GM06990 (cell line): ENCODE measurements at regions not wholly inside any gene's neighbourhood (a gene's known extent, or its start where the extent isn't known, plus 50 kb on each side); places are given as distances from the start of the nearest gene placed in this dataset.

Experiments used
- DNase-seq: peaks from one replicate; pipeline ENCODE4 v3.0.0-alpha.2; 2011; ENCODE audit not compliant: insufficient read length; ENCODE audit errors: extremely low read depth
- H3K27me3 ChIP-seq: replicated peaks from 2 replicates; pipeline ENCODE4 v1.6.0; 2011; ENCODE audit warnings: low read length; ENCODE audit not compliant: control insufficient read depth, insufficient read depth
- H3K36me3 ChIP-seq: 2 replicates; pipeline ENCODE4 v1.5.1; 2011; ENCODE audit warnings: low read length; ENCODE audit not compliant: control insufficient read depth, insufficient read depth
- H3K4me3 ChIP-seq: replicated peaks from 2 replicates; pipeline ENCODE4 v1.5.1; 2011; ENCODE audit warnings: low read depth, mild to moderate bottlenecking, control low read depth, low read length
- TF ChIP-seq, protein P1 (sequence below): IDR thresholded peaks from 2 replicates; pipeline ENCODE4 v1.5.1; 2011; ENCODE audit warnings: low read length, control low read depth, mild to moderate bottlenecking, inconsistent platforms; ENCODE audit not compliant: insufficient read depth, poor library complexity, severe bottlenecking

DNA sequence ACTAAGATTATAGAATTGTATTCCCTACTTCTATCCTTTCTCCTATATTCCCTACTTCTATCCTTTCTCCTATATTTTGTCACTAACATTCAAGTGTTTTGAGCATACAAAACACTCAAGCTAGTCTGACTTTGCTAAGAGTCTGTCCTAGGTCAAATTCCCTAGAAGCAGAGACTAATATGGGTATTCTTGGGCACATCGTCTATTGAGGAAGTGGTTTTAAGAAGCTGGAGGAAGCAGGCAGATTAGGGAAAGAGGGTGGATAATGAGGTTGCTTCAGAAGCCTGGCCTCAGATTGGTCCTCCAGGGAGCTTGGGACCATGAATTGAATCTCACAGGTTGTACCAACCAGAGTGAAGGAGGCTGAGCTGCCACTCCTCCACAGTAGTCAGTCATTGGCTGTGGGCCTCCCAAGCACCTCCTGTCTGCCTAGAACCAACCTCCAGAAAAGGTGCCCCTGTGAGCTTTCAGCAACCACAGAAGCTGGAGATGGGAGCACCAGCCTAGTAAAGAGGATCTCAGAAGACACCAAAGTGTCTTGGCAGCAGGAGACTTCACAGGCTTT is 295.9 kb upstream of the PHF14 start:
- Histone ChIP-seq H3K27me3 (no peaks in the 10 kb centered on the region), H3K36me3 (no peaks in the 10 kb centered on the region), H3K4me3 (no peak overlapping the region)
- TF ChIP-seq, protein P1, sequence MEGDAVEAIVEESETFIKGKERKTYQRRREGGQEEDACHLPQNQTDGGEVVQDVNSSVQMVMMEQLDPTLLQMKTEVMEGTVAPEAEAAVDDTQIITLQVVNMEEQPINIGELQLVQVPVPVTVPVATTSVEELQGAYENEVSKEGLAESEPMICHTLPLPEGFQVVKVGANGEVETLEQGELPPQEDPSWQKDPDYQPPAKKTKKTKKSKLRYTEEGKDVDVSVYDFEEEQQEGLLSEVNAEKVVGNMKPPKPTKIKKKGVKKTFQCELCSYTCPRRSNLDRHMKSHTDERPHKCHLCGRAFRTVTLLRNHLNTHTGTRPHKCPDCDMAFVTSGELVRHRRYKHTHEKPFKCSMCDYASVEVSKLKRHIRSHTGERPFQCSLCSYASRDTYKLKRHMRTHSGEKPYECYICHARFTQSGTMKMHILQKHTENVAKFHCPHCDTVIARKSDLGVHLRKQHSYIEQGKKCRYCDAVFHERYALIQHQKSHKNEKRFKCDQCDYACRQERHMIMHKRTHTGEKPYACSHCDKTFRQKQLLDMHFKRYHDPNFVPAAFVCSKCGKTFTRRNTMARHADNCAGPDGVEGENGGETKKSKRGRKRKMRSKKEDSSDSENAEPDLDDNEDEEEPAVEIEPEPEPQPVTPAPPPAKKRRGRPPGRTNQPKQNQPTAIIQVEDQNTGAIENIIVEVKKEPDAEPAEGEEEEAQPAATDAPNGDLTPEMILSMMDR = no peak
- DNase-seq = no peak

DNA sequence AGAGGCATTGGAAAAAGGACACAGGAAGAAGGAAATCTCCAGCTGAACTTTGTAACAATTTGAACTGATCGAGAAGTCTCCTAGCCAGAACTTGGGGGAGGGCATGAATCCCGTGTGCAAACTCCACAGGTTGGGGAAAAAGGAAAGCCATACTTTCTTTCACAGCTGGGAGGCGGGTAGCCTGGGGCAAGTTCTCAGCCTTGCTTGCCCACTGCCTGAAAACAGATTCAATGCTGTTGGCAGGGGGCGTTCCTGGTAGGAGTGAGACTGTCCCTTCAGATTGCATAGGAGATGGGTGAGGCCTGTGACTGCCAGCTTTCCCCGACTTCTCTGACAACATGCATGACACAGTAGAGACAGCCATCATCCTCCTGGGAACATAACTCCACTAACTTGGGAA is 289.1 kb upstream of the PHF14 start:
- DNase-seq = no peak
- TF ChIP-seq, protein P1 = no peak
- Histone ChIP-seq H3K27me3 (no peaks in the 10 kb centered on the region), H3K4me3 (no peak overlapping the region), H3K36me3 (no peaks in the 10 kb centered on the region)

DNA sequence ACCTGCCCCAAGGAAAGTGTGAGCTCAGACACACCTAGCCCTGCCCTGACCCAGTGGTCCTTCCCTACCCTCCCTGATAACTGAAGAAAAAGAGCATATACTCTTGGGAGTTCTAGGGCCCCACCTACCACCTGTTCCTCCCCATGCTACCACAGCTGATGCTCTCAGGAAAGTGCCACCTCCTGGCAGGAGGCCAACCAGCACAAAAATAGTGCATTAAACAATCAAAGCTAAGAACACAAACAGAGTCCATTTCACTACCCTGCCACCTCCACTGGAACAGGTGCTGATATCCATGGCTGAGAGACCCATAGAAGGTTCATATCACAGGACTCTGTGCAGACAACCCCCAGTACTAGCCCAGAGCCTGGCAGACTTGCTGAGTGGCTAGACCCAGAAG is 288.6 kb upstream of the PHF14 start:
- Histone ChIP-seq H3K36me3 (no peaks in the 10 kb centered on the region), H3K4me3 (no peak overlapping the region), H3K27me3 (no peaks in the 10 kb centered on the region)
- DNase-seq = no peak
- TF ChIP-seq, protein P1 = no peak

DNA sequence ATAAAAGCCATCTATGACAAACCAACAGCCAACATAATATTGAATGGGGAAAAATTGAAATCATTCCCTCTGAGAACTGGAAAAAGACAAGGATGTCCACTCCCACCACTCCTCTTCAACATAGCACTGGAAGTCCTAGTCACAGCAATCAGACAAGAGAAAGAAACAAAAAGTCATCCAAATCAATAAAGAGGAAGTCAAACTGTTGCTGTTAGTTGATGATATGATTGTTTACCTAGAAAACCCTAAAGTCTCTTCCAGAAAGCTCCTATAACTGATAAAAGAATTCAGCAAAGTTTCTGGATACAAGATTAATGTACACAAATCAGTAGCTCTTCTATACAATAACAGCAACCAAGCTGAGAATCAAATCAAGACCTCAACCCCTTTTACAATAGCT is 285.1 kb upstream of the PHF14 start:
- DNase-seq = no peak
- TF ChIP-seq, protein P1 = no peak
- no peaks in the 10 kb centered on the region for H3K27me3 ChIP-seq
- H3K36me3 ChIP-seq = no peaks in the 10 kb centered on the region
- no peak overlapping the region for H3K4me3 ChIP-seq

DNA sequence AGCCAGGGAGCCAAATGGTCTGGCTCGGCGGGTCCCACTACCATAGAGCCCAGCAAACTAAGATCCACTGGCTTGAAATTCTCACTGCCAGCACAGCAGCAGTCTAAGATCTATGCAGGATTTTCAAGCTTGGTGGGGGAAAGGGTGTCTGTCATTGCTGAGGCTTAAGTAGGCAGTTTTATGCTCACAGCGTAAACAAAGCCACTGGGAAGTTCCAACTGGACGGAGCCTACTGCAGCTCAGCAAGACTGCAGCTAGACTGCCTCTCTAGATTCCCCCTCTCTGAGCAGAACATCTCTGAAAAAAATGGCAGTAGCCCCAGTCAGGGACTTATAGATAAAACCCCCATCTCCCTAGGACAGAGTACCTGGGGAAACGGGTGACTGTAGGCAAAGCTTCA is 277.6 kb upstream of the PHF14 start:
- no peak for DNase-seq
- no peak overlapping the region for H3K4me3 ChIP-seq
- TF ChIP-seq, protein P1 = no peak

DNA sequence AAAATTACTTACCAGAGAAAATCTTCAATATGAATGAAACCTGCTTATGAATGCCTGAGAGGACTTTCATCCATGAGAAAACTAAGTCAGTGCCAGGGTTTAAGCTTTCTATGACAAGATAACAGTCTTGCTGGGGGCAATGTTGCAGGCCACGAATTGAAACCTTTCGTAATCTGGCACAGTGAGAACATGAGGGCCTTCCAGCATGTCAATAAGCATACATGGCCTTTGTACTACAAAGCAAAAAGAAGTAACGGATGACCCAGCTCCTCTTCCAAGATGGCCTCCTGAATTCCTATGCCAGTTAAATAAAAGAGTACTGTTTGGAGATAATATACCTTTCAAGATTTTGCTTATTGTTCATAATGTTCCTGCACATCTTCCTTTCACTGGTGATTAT is 270.6 kb upstream of the PHF14 start:
- Histone ChIP-seq H3K4me3 (no peak overlapping the region), H3K27me3 (no peaks in the 10 kb centered on the region), H3K36me3 (no peaks in the 10 kb centered on the region)
- TF ChIP-seq, protein P1 = no peak
- no peak for DNase-seq

More for the DNA sequence above, 277.6 kb upstream of the PHF14 start:
- no peaks in the 10 kb centered on the region for H3K27me3 ChIP-seq
- no peaks in the 10 kb centered on the region for H3K36me3 ChIP-seq
